Endothelial cell (in vitro differentiated cells): ENCODE measurements at regions not wholly inside any gene's neighbourhood (a gene's known extent, or its start where the extent isn't known, plus 50 kb on each side); places are given as distances from the start of the nearest gene placed in this dataset.

Source experiments
- DNase-seq: peaks from one replicate; pipeline ENCODE4 v3.0.0; 2021; ENCODE audit warnings: low spot score
- H3K27ac Mint-ChIP-seq: one replicate; pipeline ENCODE4 v1.8.0; 2021; ENCODE audit warnings: mixed read lengths, inconsistent platforms; ENCODE audit not compliant: unreplicated experiment
- H3K27me3 Mint-ChIP-seq: one replicate; pipeline ENCODE4 v1.8.0; 2021; ENCODE audit warnings: mild to moderate bottlenecking, moderate library complexity, mixed read lengths, inconsistent platforms; ENCODE audit not compliant: unreplicated experiment
- H3K36me3 Mint-ChIP-seq: one replicate; pipeline ENCODE4 v1.8.0; 2021; ENCODE audit warnings: mild to moderate bottlenecking, low read depth, mixed read lengths, inconsistent platforms; ENCODE audit not compliant: unreplicated experiment
- H3K4me1 Mint-ChIP-seq: one replicate; pipeline ENCODE4 v1.8.0; 2021; ENCODE audit warnings: mild to moderate bottlenecking, mixed read lengths, inconsistent platforms; ENCODE audit not compliant: unreplicated experiment
- H3K4me3 Mint-ChIP-seq: one replicate; pipeline ENCODE4 v1.8.0; 2021; ENCODE audit warnings: mild to moderate bottlenecking, mixed read lengths, inconsistent platforms; ENCODE audit not compliant: unreplicated experiment
- H3K9me3 Mint-ChIP-seq: one replicate; pipeline ENCODE4 v1.8.0; 2021; ENCODE audit warnings: mixed read lengths, inconsistent platforms; ENCODE audit not compliant: unreplicated experiment
- CTCF ChIP-seq: fragments of 200-600 bp; sonication (generic); IDR thresholded peaks from one replicate; pipeline ENCODE4 v1.5.0; 2021; ENCODE audit warnings: antibody characterized with exemption; ENCODE audit not compliant: unreplicated experiment

DNA sequence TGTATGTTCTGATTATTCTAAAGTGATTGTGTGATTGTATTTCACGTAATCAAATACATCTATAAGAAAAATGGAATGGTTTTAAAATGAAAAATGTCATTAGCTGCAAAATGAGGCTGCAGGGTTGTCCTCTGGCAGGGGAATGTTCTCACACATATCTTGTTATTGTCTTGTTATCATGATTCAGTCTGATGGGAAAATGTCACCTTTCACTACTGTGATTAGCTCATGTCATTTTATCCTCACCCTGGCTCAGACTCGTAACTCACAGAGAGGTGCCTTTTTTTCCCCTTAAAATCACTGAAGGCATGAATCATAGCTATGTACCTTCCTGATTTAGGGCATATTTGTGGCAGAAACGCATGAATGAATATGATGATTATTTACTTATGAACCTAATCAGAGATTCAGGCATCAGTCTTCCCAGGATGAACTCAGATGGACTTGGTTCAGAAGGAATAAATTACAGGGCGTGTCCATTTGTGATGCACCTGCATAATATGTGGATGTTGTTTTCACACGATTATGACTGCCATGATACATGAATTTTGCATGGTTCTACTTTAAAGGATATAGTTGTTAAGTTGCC is 1339.2 kb downstream of the AACS start:
- Mint-ChIP-seq H3K4me1 (no peaks in the 10 kb centered on the region), H3K9me3 (peaks cover 16% of the 10 kb centered on the region), H3K4me3 (no peak overlapping the region), H3K27me3 (peaks cover 4% of the 10 kb centered on the region), H3K36me3 (peaks cover 2% of the 10 kb centered on the region), H3K27ac (no peak overlapping the region)
- TF ChIP-seq CTCF, result no peak
- DNase-seq, result no peak

GRCh38 chr12:126418400-126418799 is 1353.2 kb downstream of the AACS start:
- DNase-seq, result no peak
- Mint-ChIP-seq H3K4me1 (no peaks in the 10 kb centered on the region), H3K9me3 (peaks cover 27% of the 10 kb centered on the region), H3K27ac (no peak overlapping the region), H3K27me3 (peaks cover 2% of the 10 kb centered on the region), H3K36me3 (no peaks in the 10 kb centered on the region), H3K4me3 (no peak overlapping the region)
- no peak for TF ChIP-seq CTCF

- TF ChIP-seq CTCF, result no peak
- Mint-ChIP-seq H3K27ac (no peak overlapping the region), H3K36me3 (no peaks in the 10 kb centered on the region), H3K4me1 (no peaks in the 10 kb centered on the region), H3K9me3 (peaks cover 27% of the 10 kb centered on the region), H3K27me3 (peaks cover 2% of the 10 kb centered on the region), H3K4me3 (no peak overlapping the region)
- no peak for DNase-seq
Observed at GRCh38 chr12:126419131-126419530, 1353.9 kb downstream of the AACS start.

GRCh38 chr12:126424696-126425095 is 1359.5 kb downstream of the AACS start:
- Mint-ChIP-seq H3K4me3 (no peak overlapping the region), H3K9me3 (peaks cover 25% of the 10 kb centered on the region), H3K27ac (no peak overlapping the region), H3K27me3 (peaks cover 6% of the 10 kb centered on the region), H3K4me1 (no peaks in the 10 kb centered on the region), H3K36me3 (no peaks in the 10 kb centered on the region)
- DNase-seq, result no peak
- no peak for TF ChIP-seq CTCF

DNA sequence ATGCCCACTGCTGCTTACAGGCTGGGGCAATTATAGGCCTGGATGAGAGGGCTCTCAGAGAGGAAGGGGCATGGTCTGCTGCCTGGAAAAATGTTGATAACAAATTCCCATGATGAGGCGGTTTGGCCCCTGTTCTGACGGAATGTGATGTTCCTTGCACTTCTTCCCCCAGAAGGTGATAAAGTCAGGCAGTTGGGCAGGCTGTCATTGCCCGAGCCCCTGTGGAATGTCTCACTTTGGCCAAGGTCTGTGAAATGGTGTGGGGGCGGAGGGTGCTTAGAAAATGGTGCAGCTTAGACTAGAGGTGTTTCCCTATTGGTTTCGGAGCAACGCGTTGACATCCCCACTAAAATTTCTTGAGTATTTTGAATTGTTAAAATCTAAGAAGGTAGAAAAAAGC is 1360.0 kb downstream of the AACS start:
- TF ChIP-seq CTCF, result no peak
- H3K9me3 Mint-ChIP-seq, result peaks cover 22% of the 10 kb centered on the region
- H3K4me1 Mint-ChIP-seq, result no peaks in the 10 kb centered on the region
- no peak overlapping the region for H3K4me3 Mint-ChIP-seq
- peaks cover 6% of the 10 kb centered on the region for H3K27me3 Mint-ChIP-seq
- H3K36me3 Mint-ChIP-seq, result no peaks in the 10 kb centered on the region
- no peak overlapping the region for H3K27ac Mint-ChIP-seq
- DNase-seq, result no peak
